H1 (cell line): ENCODE measurements at regions not wholly inside any gene's neighbourhood (a gene's known extent, or its start where the extent isn't known, plus 50 kb on each side); places are given as distances from the start of the nearest gene placed in this dataset.

Source experiments
- CTCF ChIA-PET: fragments of 300-600 bp; sonication (Branson Sonifier 250); formaldehyde crosslinking; loops from one replicate; lab custom pipeline; 2021; ENCODE audit not compliant: partially characterized antibody; lab: Charles Lee
- POLR2A ChIA-PET: fragments of 300-600 bp; sonication (Branson Sonifier 250); formaldehyde crosslinking; loops from one replicate; lab custom pipeline; 2021; ENCODE audit warnings: inconsistent platforms; ENCODE audit not compliant: partially characterized antibody; lab: Charles Lee
- DNase-seq, 2 experiments: peaks; one replicate each; pipeline versions ENCODE4 v3.0.0 to v3.0.0-alpha.2; 2010 to 2022; ENCODE audit warnings: low spot score in 2 of 2, low read depth in 1 of 2, mixed read lengths in 1 of 2
- FAIRE-seq: peaks from 2 replicates; lab custom pipeline; 2011; peaks lifted over from hg19 to GRCh38; lab: Jason Lieb, UNC
- H2AFZ ChIP-seq: 2 replicates; pipeline ENCODE4 v1.8.1; 2012; ENCODE audit warnings: low read length, inconsistent platforms
- H2AK5ac ChIP-seq: 2 replicates; pipeline ENCODE4 v1.6.1; 2013; ENCODE audit warnings: low read depth, low read length
- H2BK120ac ChIP-seq: replicated peaks from 2 replicates; pipeline ENCODE3; 2013; ENCODE audit warnings: low read depth, low read length, inconsistent platforms
- H2BK12ac ChIP-seq: 2 replicates; pipeline ENCODE4 v1.6.1; 2013; ENCODE audit warnings: low read depth, low read length
- H2BK15ac ChIP-seq: 2 replicates; pipeline ENCODE4 v1.6.1; 2013; ENCODE audit warnings: low read length
- H2BK20ac ChIP-seq: 2 replicates; pipeline ENCODE4 v1.6.1; 2013; ENCODE audit warnings: low read length
- H2BK5ac ChIP-seq: 2 replicates; pipeline ENCODE4 v1.6.1; 2013; ENCODE audit warnings: low read depth, low read length
- H3K14ac ChIP-seq: 2 replicates; pipeline ENCODE4 v1.6.1; 2013; ENCODE audit warnings: inconsistent platforms; ENCODE audit not compliant: insufficient read length
- H3K18ac ChIP-seq: 2 replicates; pipeline ENCODE4 v1.6.1; 2013; ENCODE audit warnings: low read length; ENCODE audit errors: extremely low read depth
- H3K23ac ChIP-seq: 2 replicates; pipeline ENCODE4 v1.6.1; 2013; ENCODE audit warnings: inconsistent platforms; ENCODE audit not compliant: insufficient read length
- H3K23me2 ChIP-seq: 2 replicates; pipeline ENCODE4 v1.6.1; 2013; ENCODE audit warnings: low read depth, low read length
- H3K27ac ChIP-seq: 2 replicates; pipeline ENCODE4 v1.6.1; 2011; ENCODE audit warnings: low read depth, low read length, inconsistent platforms
- H3K27me3 ChIP-seq, 4 experiments: replicated peaks in 1 of 4; 1 replicate in 1 of 4; 2 replicates in 3 of 4; pipeline versions ENCODE4 v1.6.1 to v1.8.1; 2011 to 2013; ENCODE audit warnings: low read length in 3 of 4, mild to moderate bottlenecking in 3 of 4, inconsistent platforms in 2 of 4, mixed read lengths in 2 of 4, moderate library complexity in 1 of 4; ENCODE audit not compliant: control insufficient read depth in 3 of 4, insufficient read depth in 3 of 4; ENCODE audit errors: extremely low read depth in 1 of 4
- H3K36me3 ChIP-seq, 4 experiments: 2 replicates each; pipeline versions ENCODE4 v1.6.1 to v1.8.1; 2011 to 2013; ENCODE audit warnings: mild to moderate bottlenecking in 4 of 4, low read length in 3 of 4, moderate library complexity in 2 of 4, control low read depth in 1 of 4, inconsistent platforms in 1 of 4; ENCODE audit not compliant: insufficient read depth in 4 of 4, control insufficient read depth in 2 of 4
- H3K4ac ChIP-seq: replicated peaks from 2 replicates; pipeline ENCODE3; 2013; ENCODE audit warnings: low read length, low read depth, mixed read lengths, inconsistent platforms; ENCODE audit not compliant: insufficient read length
- H3K4me1 ChIP-seq, 4 experiments: replicated peaks in 1 of 4; 1 replicate in 1 of 4; 2 replicates in 3 of 4; pipeline versions ENCODE4 v1.6.1 to v1.8.1; 2011 to 2013; ENCODE audit warnings: low read length in 3 of 4, inconsistent platforms in 2 of 4, mixed read lengths in 1 of 4; ENCODE audit not compliant: insufficient read depth in 4 of 4, control insufficient read depth in 3 of 4
- H3K4me2 ChIP-seq, 2 experiments: 2 replicates each; pipeline versions ENCODE4 v1.6.1 to v1.8.1; 2011 to 2013; ENCODE audit warnings: low read depth in 2 of 2, low read length in 2 of 2, control low read depth in 1 of 2, inconsistent platforms in 1 of 2, mild to moderate bottlenecking in 1 of 2; ENCODE audit not compliant: insufficient read depth in 1 of 2
- H3K4me3 ChIP-seq, 4 experiments: fragments of 200-600, 300-600 bp in 1 of 4; sonication (generic), shearing (Covaris generic), sonication (Bioruptor Twin) in 1 of 4; 2 replicates each; pipeline versions ENCODE4 v1.5.1 to v1.8.1; 2011 to 2016; ENCODE audit warnings: low read length in 4 of 4, low read depth in 3 of 4, control low read depth in 2 of 4, inconsistent platforms in 2 of 4, mild to moderate bottlenecking in 2 of 4, mixed read lengths in 1 of 4, moderate library complexity in 1 of 4; ENCODE audit not compliant: insufficient read depth in 2 of 4; ENCODE audit errors: extremely low read depth in 1 of 4
- H3K56ac ChIP-seq: replicated peaks from 2 replicates; pipeline ENCODE3; 2013; ENCODE audit warnings: low read depth, mild to moderate bottlenecking, mixed read lengths, low read length, inconsistent platforms; ENCODE audit not compliant: insufficient read length
- H3K79me1 ChIP-seq: 2 replicates; pipeline ENCODE4 v1.6.1; 2013; ENCODE audit warnings: low read depth, low read length, control low read depth
- H3K79me2 ChIP-seq, 2 experiments: 2 replicates each; pipeline versions ENCODE4 v1.6.1 to v1.8.1; 2012 to 2013; ENCODE audit warnings: low read length in 2 of 2, mild to moderate bottlenecking in 2 of 2, inconsistent platforms in 1 of 2; ENCODE audit not compliant: insufficient read depth in 2 of 2, control insufficient read depth in 1 of 2
- H3K9ac ChIP-seq, 4 experiments: replicated peaks in 1 of 4; 1 replicate in 1 of 4; 2 replicates in 3 of 4; pipeline versions ENCODE4 v1.6.1 to v1.8.1; 2011 to 2013; ENCODE audit warnings: low read depth in 3 of 4, low read length in 3 of 4, control low read depth in 2 of 4, mild to moderate bottlenecking in 2 of 4, moderate library complexity in 2 of 4, inconsistent platforms in 1 of 4; ENCODE audit errors: extremely low read depth in 1 of 4
- H3K9me3 ChIP-seq, 2 experiments: 2 replicates each; pipeline versions ENCODE4 v1.6.1 to v1.8.1; 2012 to 2013; ENCODE audit warnings: mild to moderate bottlenecking in 2 of 2, moderate library complexity in 2 of 2, control low read depth in 1 of 2, inconsistent platforms in 1 of 2, low read depth in 1 of 2, low read length in 1 of 2, mixed read lengths in 1 of 2; ENCODE audit not compliant: insufficient read depth in 2 of 2
- H4K20me1 ChIP-seq, 2 experiments: replicated peaks in 1 of 2; 2 replicates each; pipeline versions ENCODE3 to v1.8.1; 2011 to 2013; ENCODE audit warnings: inconsistent platforms in 2 of 2, low read length in 2 of 2, mild to moderate bottlenecking in 1 of 2; ENCODE audit not compliant: insufficient read depth in 2 of 2, control insufficient read depth in 1 of 2
- H4K5ac ChIP-seq: 2 replicates; pipeline ENCODE4 v1.6.1; 2013; ENCODE audit warnings: low read length, low read depth, mixed read lengths, inconsistent platforms; ENCODE audit not compliant: insufficient read length
- H4K8ac ChIP-seq: 2 replicates; pipeline ENCODE4 v1.8.0; 2013; ENCODE audit warnings: mild to moderate bottlenecking, moderate library complexity, low read length, inconsistent platforms; ENCODE audit not compliant: insufficient read depth; ENCODE audit errors: extremely low read depth
- H4K91ac ChIP-seq: replicated peaks from 2 replicates; pipeline ENCODE3; 2013; ENCODE audit warnings: low read length, mixed read lengths, inconsistent platforms; ENCODE audit not compliant: insufficient read length
- CBX5 ChIP-seq: fragments of 300-800, 300-1000 bp; sonication (generic); IDR thresholded peaks from 2 replicates; pipeline ENCODE4 v1.7.1; 2016; ENCODE audit warnings: antibody characterized with exemption, low read length, low read depth
- GTF2F1 ChIP-seq: IDR thresholded peaks from 2 replicates; pipeline ENCODE4 v1.6.1; 2012; ENCODE audit warnings: low read depth, low read length, improper control_type of control experiment, borderline replicate concordance
- KDM1A ChIP-seq: fragments of 200-600, 300-600 bp; sonication (generic); IDR thresholded peaks from 2 replicates; pipeline ENCODE4 v1.7.1; 2016; ENCODE audit warnings: mild to moderate bottlenecking, low read length, borderline replicate concordance
- KDM4A ChIP-seq: IDR thresholded peaks from one replicate; pipeline ENCODE4 v1.7.1; 2012; ENCODE audit warnings: low read depth, mild to moderate bottlenecking, moderate library complexity, low read length, inconsistent platforms; ENCODE audit not compliant: severe bottlenecking
- PHF8 ChIP-seq: fragments of 200-600 bp; sonication (generic); conservative IDR thresholded peaks from 2 replicates; pipeline ENCODE4 v1.7.1; 2012; ENCODE audit warnings: low read depth, mild to moderate bottlenecking, inconsistent platforms, low read length, moderate library complexity
- POLR2AphosphoS5 ChIP-seq: IDR thresholded peaks from 2 replicates; pipeline ENCODE4 v1.6.1; 2011; ENCODE audit warnings: low read depth, low read length
- SP2 ChIP-seq: IDR thresholded peaks from 2 replicates; pipeline ENCODE4 v1.6.1; 2012; ENCODE audit warnings: mild to moderate bottlenecking, low read length, inconsistent platforms
- TEAD4 ChIP-seq: IDR thresholded peaks from 2 replicates; pipeline ENCODE4 v1.6.1; 2012; ENCODE audit warnings: low read depth, low read length, inconsistent platforms, mixed read lengths
- WGBS, 2 experiments: shearing (Covaris generic) in 1 of 2; methylation state at CpG; one replicate each; pipeline versions ENCODE4 v1.1.6 to v1.1.7; 2013 to 2015; ENCODE audit warnings: low lambda C conversion rate in 2 of 2, mixed read lengths in 2 of 2, inconsistent platforms in 1 of 2, low coverage in 1 of 2, missing lambda C conversion rate in 1 of 2; ENCODE audit not compliant: insufficient replicate concordance in 2 of 2, insufficient coverage in 1 of 2, insufficient read length in 1 of 2; ENCODE audit errors: extremely low coverage in 1 of 2, missing lambda C conversion rate in 1 of 2; 5-methylcytosine and 5-hydroxymethylcytosine counted together
- TF ChIP-seq, protein P1 (sequence below): IDR thresholded peaks from 2 replicates; pipeline ENCODE4 v1.6.1; 2012; ENCODE audit warnings: low read length, inconsistent platforms
- TF ChIP-seq, protein P2 (sequence below): IDR thresholded peaks from 2 replicates; pipeline ENCODE4 v1.6.1; 2011; ENCODE audit warnings: low read depth, mild to moderate bottlenecking, low read length; ENCODE audit not compliant: insufficient read depth
- TF ChIP-seq, protein P3 (sequence below): IDR thresholded peaks from 2 replicates; pipeline ENCODE4 v1.6.1; 2011; ENCODE audit warnings: low read length, improper control_type of control experiment
- TF ChIP-seq, protein P4 (sequence below): IDR thresholded peaks from 2 replicates; pipeline ENCODE4 v1.6.1; 2012; ENCODE audit warnings: inconsistent platforms

DNA sequence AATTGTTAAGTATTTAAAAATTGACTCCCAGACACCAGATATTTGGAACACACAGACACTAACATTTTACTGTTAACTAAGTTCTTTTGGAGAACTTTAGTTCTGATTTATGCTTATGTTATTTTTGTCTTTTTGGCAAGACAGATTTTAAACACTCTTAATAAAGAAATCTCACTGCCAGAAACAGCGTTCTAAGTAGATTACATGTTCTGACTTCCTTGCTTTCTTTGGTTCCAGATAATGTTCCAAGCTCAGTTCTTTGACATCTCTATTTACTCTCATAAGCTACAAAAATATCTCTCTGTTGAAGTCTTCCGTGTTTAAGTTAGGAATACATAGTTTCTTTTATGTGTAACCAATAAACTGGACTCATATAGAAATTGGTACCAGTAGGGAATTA, 1699.6 kb downstream of the OTOL1 start:
- ChIA-PET CTCF (no interaction called here), POLR2A (no interaction called here)
- Histone ChIP-seq H2BK120ac (no peak overlapping the region), H3K36me3 (no peaks in the 10 kb centered on the region), H3K18ac (no peak overlapping the region), H2BK12ac (no peak overlapping the region), H3K79me2 (no peaks in the 10 kb centered on the region), H3K27me3 (no peaks in the 10 kb centered on the region), H3K27ac (no peak overlapping the region), H3K23ac (no peak overlapping the region), H3K9ac (no peak overlapping the region), H3K4me1 (no peaks in the 10 kb centered on the region), H3K4ac (no peak overlapping the region), H3K79me1 (no peaks in the 10 kb centered on the region), H4K91ac (no peak overlapping the region), H3K4me3 (no peak overlapping the region), H4K20me1 (no peaks in the 10 kb centered on the region), H3K14ac (no peak overlapping the region), H2AK5ac (no peak overlapping the region), H3K9me3 (no peaks in the 10 kb centered on the region), H2BK20ac (no peak overlapping the region), H4K8ac (no peak overlapping the region), H4K5ac (no peak overlapping the region), H3K56ac (no peak overlapping the region), H2BK5ac (no peak overlapping the region), H2AFZ (no peak overlapping the region), H3K4me2 (no peak overlapping the region), H2BK15ac (no peak overlapping the region), H3K23me2 (no peaks in the 10 kb centered on the region)
- 52% methylated on average over 2 of the region's 2 CpGs; no CpG with 5 or more reads in 1 of the 2 experiments for whole genome bisulfite sequencing, 2 experiments
- DNase-seq (no peak), FAIRE-seq (no peak)
- no peak for TF ChIP-seq GTF2F1
- no peak for TF ChIP-seq PHF8
- no peak for TF ChIP-seq CBX5
- TF ChIP-seq, protein P1, sequence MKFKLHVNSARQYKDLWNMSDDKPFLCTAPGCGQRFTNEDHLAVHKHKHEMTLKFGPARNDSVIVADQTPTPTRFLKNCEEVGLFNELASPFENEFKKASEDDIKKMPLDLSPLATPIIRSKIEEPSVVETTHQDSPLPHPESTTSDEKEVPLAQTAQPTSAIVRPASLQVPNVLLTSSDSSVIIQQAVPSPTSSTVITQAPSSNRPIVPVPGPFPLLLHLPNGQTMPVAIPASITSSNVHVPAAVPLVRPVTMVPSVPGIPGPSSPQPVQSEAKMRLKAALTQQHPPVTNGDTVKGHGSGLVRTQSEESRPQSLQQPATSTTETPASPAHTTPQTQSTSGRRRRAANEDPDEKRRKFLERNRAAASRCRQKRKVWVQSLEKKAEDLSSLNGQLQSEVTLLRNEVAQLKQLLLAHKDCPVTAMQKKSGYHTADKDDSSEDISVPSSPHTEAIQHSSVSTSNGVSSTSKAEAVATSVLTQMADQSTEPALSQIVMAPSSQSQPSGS: no peak
- TF ChIP-seq KDM4A: no peak
- no peak for TF ChIP-seq KDM1A
- TF ChIP-seq SP2: no peak
- TF ChIP-seq, protein P2, sequence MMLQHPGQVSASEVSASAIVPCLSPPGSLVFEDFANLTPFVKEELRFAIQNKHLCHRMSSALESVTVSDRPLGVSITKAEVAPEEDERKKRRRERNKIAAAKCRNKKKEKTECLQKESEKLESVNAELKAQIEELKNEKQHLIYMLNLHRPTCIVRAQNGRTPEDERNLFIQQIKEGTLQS: no peak
- TF ChIP-seq TEAD4: no peak
- TF ChIP-seq POLR2AphosphoS5: no peak
- TF ChIP-seq, protein P3, sequence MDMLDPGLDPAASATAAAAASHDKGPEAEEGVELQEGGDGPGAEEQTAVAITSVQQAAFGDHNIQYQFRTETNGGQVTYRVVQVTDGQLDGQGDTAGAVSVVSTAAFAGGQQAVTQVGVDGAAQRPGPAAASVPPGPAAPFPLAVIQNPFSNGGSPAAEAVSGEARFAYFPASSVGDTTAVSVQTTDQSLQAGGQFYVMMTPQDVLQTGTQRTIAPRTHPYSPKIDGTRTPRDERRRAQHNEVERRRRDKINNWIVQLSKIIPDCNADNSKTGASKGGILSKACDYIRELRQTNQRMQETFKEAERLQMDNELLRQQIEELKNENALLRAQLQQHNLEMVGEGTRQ: no peak
- TF ChIP-seq, protein P4, sequence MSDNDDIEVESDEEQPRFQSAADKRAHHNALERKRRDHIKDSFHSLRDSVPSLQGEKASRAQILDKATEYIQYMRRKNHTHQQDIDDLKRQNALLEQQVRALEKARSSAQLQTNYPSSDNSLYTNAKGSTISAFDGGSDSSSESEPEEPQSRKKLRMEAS: no peak
